ENCODE measurements at regions not wholly inside any gene's neighbourhood (a gene's known extent, or its start where the extent isn't known, plus 50 kb on each side); places are given as distances from the start of the nearest gene placed in this dataset.
"Not testable (repeated sequence)": the region's sequence is repeated elsewhere in the genome, so short reads cannot be mapped to it uniquely, and the experiment has no call there.

DNA sequence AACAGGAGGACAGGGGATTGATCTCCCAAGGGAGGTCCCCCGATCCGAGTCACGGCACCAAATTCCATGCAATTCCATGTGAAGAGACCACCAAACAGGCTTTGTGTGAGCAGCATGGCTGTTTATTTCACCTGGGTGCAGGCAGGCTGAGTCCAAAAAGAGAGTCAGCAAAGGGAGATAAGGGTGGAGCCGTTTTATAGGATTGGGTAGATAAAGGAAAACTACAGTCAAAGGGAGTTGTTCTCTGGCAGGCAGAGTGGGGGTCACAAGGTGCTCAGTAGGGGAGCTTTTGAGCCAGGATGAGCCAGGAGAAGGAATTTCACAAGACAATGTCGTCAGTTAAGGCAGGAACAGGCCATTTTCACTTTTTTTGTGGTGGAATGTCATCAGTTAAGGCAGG lies 752.7 kb downstream of the GALC start:
- TF ChIP-seq, protein P1, sequence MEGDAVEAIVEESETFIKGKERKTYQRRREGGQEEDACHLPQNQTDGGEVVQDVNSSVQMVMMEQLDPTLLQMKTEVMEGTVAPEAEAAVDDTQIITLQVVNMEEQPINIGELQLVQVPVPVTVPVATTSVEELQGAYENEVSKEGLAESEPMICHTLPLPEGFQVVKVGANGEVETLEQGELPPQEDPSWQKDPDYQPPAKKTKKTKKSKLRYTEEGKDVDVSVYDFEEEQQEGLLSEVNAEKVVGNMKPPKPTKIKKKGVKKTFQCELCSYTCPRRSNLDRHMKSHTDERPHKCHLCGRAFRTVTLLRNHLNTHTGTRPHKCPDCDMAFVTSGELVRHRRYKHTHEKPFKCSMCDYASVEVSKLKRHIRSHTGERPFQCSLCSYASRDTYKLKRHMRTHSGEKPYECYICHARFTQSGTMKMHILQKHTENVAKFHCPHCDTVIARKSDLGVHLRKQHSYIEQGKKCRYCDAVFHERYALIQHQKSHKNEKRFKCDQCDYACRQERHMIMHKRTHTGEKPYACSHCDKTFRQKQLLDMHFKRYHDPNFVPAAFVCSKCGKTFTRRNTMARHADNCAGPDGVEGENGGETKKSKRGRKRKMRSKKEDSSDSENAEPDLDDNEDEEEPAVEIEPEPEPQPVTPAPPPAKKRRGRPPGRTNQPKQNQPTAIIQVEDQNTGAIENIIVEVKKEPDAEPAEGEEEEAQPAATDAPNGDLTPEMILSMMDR (IDR thresholded peaks at IDR 0.05; ENCODE audit: borderline replicate concordance, extremely low read depth, low read length, poor library complexity, severe bottlenecking): not testable (repeated sequence)
- TF ChIP-seq EZH2 (IDR thresholded peaks at IDR 0.05; ENCODE audit: borderline replicate concordance, low read depth, low read length, severe bottlenecking): not testable (repeated sequence)
